Tibial nerve (tissue), 3 donors: ENCODE measurements at regions not wholly inside any gene's neighbourhood (a gene's known extent, or its start where the extent isn't known, plus 50 kb on each side); places are given as distances from the start of the nearest gene placed in this dataset.

ENCODE experiments used
- POLR2A ChIP-seq, 2 donors: fragments of 450-650 bp; IDR thresholded peaks; one replicate each; pipeline ENCODE4 v1.6.1; 2017; ENCODE audit warnings: antibody characterized with exemption in 2 of 2, mild to moderate bottlenecking in 2 of 2, moderate library complexity in 2 of 2
- TF ChIP-seq, protein P1 (sequence below), 5 experiments: fragments of 200-600 bp in 3 of 5; fragments of 450-650 bp in 2 of 5; sonication (generic) in 3 of 5; IDR thresholded peaks; one replicate each; pipeline ENCODE4 v1.5.1; 2016 to 2019; ENCODE audit warnings: antibody characterized with exemption in 5 of 5, mild to moderate bottlenecking in 3 of 5, moderate library complexity in 2 of 5

DNA sequence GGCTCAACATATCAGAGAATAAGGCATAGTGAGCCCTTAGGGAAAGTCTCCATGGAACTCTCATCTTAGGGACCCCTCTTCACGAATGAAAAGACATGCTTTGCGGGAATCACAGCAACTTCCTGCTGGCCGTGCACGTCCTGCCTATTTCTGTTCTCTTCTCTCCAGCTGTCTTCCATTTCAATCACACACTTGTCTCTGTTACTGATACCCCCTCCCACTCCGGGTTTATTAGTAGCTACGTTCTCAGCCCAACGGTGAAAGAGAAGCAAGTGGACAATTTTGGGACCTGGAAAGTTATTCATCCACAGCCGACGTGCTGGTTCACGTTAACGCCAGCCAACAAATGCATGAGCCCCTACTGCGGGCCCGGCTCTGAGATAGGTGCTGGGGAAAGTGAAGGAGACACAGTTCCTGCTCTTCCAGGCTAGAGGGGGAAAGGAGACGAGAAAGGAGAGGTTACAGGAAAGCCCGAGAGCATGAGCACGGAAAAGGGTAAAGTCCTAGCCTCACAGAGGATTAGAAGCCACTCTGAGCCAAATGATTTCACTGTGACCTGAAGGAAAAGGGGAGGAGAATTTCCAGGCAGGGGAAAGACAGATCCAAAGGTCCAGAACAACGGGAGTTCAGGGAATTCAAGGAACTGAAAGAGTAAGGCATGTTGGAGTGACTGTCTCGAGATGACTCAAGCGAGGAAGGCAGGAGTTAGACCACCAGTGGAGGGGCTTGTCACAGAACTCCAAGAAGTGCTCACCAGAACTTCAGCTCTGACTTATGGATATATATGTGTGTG, 81.8 kb upstream of the CLDN10 start:
- TF ChIP-seq, protein P1, sequence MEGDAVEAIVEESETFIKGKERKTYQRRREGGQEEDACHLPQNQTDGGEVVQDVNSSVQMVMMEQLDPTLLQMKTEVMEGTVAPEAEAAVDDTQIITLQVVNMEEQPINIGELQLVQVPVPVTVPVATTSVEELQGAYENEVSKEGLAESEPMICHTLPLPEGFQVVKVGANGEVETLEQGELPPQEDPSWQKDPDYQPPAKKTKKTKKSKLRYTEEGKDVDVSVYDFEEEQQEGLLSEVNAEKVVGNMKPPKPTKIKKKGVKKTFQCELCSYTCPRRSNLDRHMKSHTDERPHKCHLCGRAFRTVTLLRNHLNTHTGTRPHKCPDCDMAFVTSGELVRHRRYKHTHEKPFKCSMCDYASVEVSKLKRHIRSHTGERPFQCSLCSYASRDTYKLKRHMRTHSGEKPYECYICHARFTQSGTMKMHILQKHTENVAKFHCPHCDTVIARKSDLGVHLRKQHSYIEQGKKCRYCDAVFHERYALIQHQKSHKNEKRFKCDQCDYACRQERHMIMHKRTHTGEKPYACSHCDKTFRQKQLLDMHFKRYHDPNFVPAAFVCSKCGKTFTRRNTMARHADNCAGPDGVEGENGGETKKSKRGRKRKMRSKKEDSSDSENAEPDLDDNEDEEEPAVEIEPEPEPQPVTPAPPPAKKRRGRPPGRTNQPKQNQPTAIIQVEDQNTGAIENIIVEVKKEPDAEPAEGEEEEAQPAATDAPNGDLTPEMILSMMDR (IDR thresholded peaks at IDR 0.05), result no peak
- TF ChIP-seq POLR2A (IDR thresholded peaks at IDR 0.05), result no peak
